Colonic mucosa (tissue), 4 donors: ENCODE measurements at regions not wholly inside any gene's neighbourhood (a gene's known extent, or its start where the extent isn't known, plus 50 kb on each side); places are given as distances from the start of the nearest gene placed in this dataset.

Experiments used
- DNase-seq: peaks from one replicate; pipeline ENCODE4 v3.0.0-alpha.2; 2020
- H3K27ac ChIP-seq: fragments of 200-600 bp; one replicate; pipeline ENCODE4 v1.8.0; 2021
- H3K27me3 ChIP-seq: fragments of 200-600 bp; one replicate; pipeline ENCODE4 v1.8.0; 2021
- H3K36me3 ChIP-seq: fragments of 200-600 bp; one replicate; pipeline ENCODE4 v1.8.0; 2021
- H3K4me1 ChIP-seq: fragments of 200-600 bp; one replicate; pipeline ENCODE4 v1.8.0; 2021; ENCODE audit warnings: mild to moderate bottlenecking
- H3K4me3 ChIP-seq: fragments of 200-600 bp; one replicate; pipeline ENCODE4 v1.8.0; 2021
- H3K9ac ChIP-seq, 2 donors: one replicate each; pipeline ENCODE4 v1.7.0; 2013; ENCODE audit warnings: control low read depth in 2 of 2, low read depth in 2 of 2, low read length in 2 of 2
- H3K9me3 ChIP-seq: fragments of 200-600 bp; one replicate; pipeline ENCODE4 v1.8.0; 2021
- CTCF ChIP-seq: fragments of 200-600 bp; IDR thresholded peaks from one replicate; pipeline ENCODE4 v1.8.0; 2022; ENCODE audit warnings: antibody characterized with exemption, mild to moderate bottlenecking
- intact Hi-C: fragments of 100-400 bp; cut with DNase I; formaldehyde crosslinking; loops from one replicate; pipeline ENCODE4 v1.14.1; 2022
- donor health status: healthy.
- donor health status: DM: no; HTN: no; CAD: no.
- donor health status: DM: no; HTN: no; CAD: no.

- TF ChIP-seq CTCF, result no peak
These were observed 114.4 kb downstream of the PCSK1 start for GRCh38 chr5:96318569-96319110.

DNA sequence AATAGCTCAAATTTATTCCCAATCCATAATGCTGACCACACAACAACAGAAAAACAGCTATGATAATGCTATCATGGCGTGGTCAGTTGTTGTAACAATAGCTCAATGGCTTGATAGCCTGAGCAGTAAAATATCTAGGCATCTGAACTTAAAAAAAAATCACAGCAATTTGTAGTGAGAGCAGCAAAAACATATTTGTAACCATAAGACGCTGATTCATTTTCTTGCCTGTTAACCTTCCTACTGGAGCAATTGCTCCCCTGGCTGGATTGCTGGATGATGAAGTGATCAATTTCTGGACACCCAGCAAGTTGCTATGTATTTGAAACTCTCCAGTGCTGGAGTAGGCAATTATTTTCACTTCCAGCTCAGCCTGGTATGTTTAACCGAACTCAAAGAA, 115.1 kb downstream of the PCSK1 start:
- no peak overlapping the region for H3K4me3 ChIP-seq
- H3K4me1 ChIP-seq, result no peaks in the 10 kb centered on the region
- H3K27ac ChIP-seq, result no peak overlapping the region
- no peaks in the 10 kb centered on the region for H3K9me3 ChIP-seq
- no peaks in the 10 kb centered on the region for H3K36me3 ChIP-seq
- intact Hi-C loops, result no loop called here
- no peak for TF ChIP-seq CTCF
- no peak for DNase-seq
- no peaks in the 10 kb centered on the region for H3K27me3 ChIP-seq
- no peak overlapping the region for H3K9ac ChIP-seq

More at GRCh38 chr5:96318569-96319110, 114.4 kb downstream of the PCSK1 start:
- H3K36me3 ChIP-seq, result no peaks in the 10 kb centered on the region
- DNase-seq, result no peak
- no peak overlapping the region for H3K9ac ChIP-seq
- H3K4me1 ChIP-seq, result no peaks in the 10 kb centered on the region
- H3K27me3 ChIP-seq, result no peaks in the 10 kb centered on the region
- no peak overlapping the region for H3K27ac ChIP-seq
- intact Hi-C loops, result no loop called here
- no peak overlapping the region for H3K4me3 ChIP-seq
- no peaks in the 10 kb centered on the region for H3K9me3 ChIP-seq

DNA sequence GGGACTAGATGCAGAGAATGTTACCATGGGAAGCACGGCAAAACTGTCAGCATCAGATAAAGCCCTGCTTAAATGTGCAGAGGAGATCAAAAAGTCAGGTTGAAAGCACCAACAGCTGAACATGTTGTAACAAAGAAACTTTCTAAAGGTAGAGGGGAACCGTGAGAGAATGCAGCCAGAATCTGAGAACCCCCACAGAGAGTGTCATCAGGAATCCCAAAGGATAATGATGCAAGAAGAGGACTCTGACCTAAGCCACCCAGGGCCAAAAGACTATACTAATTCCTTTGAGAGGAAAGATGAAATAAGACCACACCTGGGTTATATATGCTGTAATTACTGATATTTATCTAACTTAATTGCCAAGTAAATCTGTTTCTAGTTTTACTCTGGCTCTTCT, 116.6 kb downstream of the PCSK1 start:
- TF ChIP-seq CTCF, result no peak
- H3K36me3 ChIP-seq, result no peaks in the 10 kb centered on the region
- intact Hi-C loops, result no loop called here
- H3K9ac ChIP-seq, result no peak overlapping the region
- no peak for DNase-seq
- H3K4me1 ChIP-seq, result no peaks in the 10 kb centered on the region
- H3K27ac ChIP-seq, result no peak overlapping the region
- no peaks in the 10 kb centered on the region for H3K27me3 ChIP-seq
- no peaks in the 10 kb centered on the region for H3K9me3 ChIP-seq
- no peak overlapping the region for H3K4me3 ChIP-seq

DNA sequence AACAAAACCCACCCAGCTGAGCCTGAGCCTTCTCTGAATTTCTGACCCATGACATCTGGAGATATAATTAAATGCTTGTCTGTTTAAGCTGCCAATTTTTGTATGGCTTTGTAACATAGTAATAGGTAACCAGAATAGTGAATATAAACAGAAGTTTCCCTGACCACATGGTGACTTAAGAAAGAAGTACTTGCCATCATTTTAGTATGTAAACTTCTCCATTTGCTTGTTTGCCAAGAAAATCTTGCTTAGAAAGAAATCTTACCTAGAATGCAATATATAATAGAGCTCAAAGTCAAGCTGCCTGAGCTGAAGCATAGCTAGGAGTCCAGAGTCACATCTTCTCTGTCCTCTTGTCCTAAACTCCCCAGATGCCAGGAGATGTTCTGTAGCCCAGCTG, 117.0 kb downstream of the PCSK1 start:
- Histone ChIP-seq H3K4me1 (no peaks in the 10 kb centered on the region), H3K27me3 (no peaks in the 10 kb centered on the region), H3K36me3 (no peaks in the 10 kb centered on the region), H3K27ac (no peak overlapping the region), H3K9me3 (no peaks in the 10 kb centered on the region), H3K4me3 (no peak overlapping the region), H3K9ac (no peak overlapping the region)
- DNase-seq, result no peak
- intact Hi-C loops, result no loop called here
- no peak for TF ChIP-seq CTCF

DNA sequence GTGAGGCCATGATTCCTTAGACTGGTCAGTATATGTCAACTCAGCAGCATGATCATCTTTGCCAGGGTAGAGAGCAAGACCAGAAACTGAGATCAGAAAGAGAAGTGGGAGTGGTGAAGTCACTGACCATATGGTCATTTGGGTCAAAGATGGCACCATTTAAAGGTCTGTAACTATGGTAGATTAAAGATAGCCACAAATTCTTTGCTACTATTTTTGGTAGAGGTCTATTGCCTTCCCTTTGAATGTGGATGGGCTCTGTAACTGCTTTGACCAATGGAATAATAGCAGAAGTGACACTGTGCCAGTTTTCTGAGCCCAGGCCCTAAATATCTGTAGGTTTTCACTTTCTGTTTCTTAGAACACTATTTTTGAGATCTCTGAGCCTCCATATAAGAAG, 117.6 kb downstream of the PCSK1 start:
- no peak for DNase-seq
- H3K4me3 ChIP-seq, result no peak overlapping the region
- no peak overlapping the region for H3K27ac ChIP-seq
- H3K27me3 ChIP-seq, result no peaks in the 10 kb centered on the region
- no peak for TF ChIP-seq CTCF
- H3K36me3 ChIP-seq, result no peaks in the 10 kb centered on the region
- H3K4me1 ChIP-seq, result no peaks in the 10 kb centered on the region
- no peak overlapping the region for H3K9ac ChIP-seq
- H3K9me3 ChIP-seq, result no peaks in the 10 kb centered on the region
- intact Hi-C loops, result no loop called here
